H1 (cell line): ENCODE measurements at regions not wholly inside any gene's neighbourhood (a gene's known extent, or its start where the extent isn't known, plus 50 kb on each side); places are given as distances from the start of the nearest gene placed in this dataset.

Source experiments
- ATF3 ChIP-seq: IDR thresholded peaks from 2 replicates; pipeline ENCODE4 v1.6.1; 2011; ENCODE audit warnings: low read depth, mild to moderate bottlenecking, low read length; ENCODE audit not compliant: insufficient read depth
- BACH1 ChIP-seq: IDR thresholded peaks from 2 replicates; pipeline ENCODE4 v1.6.1; 2012; ENCODE audit warnings: low read length, improper control_type of control experiment
- CEBPB ChIP-seq: IDR thresholded peaks from 2 replicates; pipeline ENCODE4 v1.6.1; 2012; ENCODE audit warnings: low read depth, low read length
- FOSL1 ChIP-seq: IDR thresholded peaks from 2 replicates; pipeline ENCODE4 v1.6.1; 2011; ENCODE audit warnings: mild to moderate bottlenecking, low read depth, low read length, moderate library complexity; ENCODE audit not compliant: insufficient read depth
- GABPA ChIP-seq: IDR thresholded peaks from 2 replicates; pipeline ENCODE4 v1.6.1; 2011; ENCODE audit warnings: mild to moderate bottlenecking, low read length, moderate library complexity, borderline replicate concordance; ENCODE audit not compliant: insufficient read depth
- GTF2F1 ChIP-seq: IDR thresholded peaks from 2 replicates; pipeline ENCODE4 v1.6.1; 2012; ENCODE audit warnings: low read depth, low read length, improper control_type of control experiment, borderline replicate concordance
- MAFK ChIP-seq: IDR thresholded peaks from 2 replicates; pipeline ENCODE4 v1.6.1; 2012; ENCODE audit warnings: low read depth, mild to moderate bottlenecking, improper control_type of control experiment, low read length
- TAF1 ChIP-seq: IDR thresholded peaks from 2 replicates; pipeline ENCODE4 v1.6.1; 2011; ENCODE audit warnings: mild to moderate bottlenecking, low read depth, low read length
- TF ChIP-seq, protein P1 (sequence below): fragments of 300-600 bp; sonication (generic); IDR thresholded peaks from 2 replicates; pipeline ENCODE4 v1.7.1; 2012; ENCODE audit warnings: low read length, moderate library complexity, mild to moderate bottlenecking, inconsistent platforms; ENCODE audit not compliant: insufficient replicate concordance

DNA sequence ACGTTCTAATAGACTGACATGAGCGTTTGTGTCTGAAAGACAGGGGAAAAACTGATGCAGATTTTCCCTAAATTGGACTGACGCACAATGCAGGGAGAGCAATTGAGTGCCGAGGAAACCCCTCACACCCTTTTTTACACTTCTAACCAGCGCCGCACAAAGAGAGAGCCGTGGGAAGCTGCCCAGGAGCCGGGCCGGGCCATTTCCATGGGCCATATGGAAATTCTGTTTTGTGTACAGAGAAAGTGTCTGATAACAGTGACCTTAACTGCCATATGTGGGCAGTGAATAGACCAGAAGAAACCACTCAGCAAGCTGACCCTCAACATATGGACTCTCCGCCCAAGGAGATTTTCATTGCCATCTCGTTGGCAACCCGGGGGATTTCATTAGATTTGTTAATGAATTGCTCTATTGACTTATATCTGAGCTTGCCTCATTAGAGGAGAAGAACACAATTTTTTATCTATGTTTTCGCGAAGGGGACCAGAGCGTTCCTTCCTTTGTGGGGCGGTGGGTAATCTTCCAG is 225.9 kb upstream of the IRX3 start (continued):
- TF ChIP-seq TAF1 (no peak), CEBPB (no peak), GABPA (no peak), MAFK (no peak), BACH1 (no peak), GTF2F1 (no peak), FOSL1 (no peak), ATF3 (no peak)
- TF ChIP-seq, protein P1, sequence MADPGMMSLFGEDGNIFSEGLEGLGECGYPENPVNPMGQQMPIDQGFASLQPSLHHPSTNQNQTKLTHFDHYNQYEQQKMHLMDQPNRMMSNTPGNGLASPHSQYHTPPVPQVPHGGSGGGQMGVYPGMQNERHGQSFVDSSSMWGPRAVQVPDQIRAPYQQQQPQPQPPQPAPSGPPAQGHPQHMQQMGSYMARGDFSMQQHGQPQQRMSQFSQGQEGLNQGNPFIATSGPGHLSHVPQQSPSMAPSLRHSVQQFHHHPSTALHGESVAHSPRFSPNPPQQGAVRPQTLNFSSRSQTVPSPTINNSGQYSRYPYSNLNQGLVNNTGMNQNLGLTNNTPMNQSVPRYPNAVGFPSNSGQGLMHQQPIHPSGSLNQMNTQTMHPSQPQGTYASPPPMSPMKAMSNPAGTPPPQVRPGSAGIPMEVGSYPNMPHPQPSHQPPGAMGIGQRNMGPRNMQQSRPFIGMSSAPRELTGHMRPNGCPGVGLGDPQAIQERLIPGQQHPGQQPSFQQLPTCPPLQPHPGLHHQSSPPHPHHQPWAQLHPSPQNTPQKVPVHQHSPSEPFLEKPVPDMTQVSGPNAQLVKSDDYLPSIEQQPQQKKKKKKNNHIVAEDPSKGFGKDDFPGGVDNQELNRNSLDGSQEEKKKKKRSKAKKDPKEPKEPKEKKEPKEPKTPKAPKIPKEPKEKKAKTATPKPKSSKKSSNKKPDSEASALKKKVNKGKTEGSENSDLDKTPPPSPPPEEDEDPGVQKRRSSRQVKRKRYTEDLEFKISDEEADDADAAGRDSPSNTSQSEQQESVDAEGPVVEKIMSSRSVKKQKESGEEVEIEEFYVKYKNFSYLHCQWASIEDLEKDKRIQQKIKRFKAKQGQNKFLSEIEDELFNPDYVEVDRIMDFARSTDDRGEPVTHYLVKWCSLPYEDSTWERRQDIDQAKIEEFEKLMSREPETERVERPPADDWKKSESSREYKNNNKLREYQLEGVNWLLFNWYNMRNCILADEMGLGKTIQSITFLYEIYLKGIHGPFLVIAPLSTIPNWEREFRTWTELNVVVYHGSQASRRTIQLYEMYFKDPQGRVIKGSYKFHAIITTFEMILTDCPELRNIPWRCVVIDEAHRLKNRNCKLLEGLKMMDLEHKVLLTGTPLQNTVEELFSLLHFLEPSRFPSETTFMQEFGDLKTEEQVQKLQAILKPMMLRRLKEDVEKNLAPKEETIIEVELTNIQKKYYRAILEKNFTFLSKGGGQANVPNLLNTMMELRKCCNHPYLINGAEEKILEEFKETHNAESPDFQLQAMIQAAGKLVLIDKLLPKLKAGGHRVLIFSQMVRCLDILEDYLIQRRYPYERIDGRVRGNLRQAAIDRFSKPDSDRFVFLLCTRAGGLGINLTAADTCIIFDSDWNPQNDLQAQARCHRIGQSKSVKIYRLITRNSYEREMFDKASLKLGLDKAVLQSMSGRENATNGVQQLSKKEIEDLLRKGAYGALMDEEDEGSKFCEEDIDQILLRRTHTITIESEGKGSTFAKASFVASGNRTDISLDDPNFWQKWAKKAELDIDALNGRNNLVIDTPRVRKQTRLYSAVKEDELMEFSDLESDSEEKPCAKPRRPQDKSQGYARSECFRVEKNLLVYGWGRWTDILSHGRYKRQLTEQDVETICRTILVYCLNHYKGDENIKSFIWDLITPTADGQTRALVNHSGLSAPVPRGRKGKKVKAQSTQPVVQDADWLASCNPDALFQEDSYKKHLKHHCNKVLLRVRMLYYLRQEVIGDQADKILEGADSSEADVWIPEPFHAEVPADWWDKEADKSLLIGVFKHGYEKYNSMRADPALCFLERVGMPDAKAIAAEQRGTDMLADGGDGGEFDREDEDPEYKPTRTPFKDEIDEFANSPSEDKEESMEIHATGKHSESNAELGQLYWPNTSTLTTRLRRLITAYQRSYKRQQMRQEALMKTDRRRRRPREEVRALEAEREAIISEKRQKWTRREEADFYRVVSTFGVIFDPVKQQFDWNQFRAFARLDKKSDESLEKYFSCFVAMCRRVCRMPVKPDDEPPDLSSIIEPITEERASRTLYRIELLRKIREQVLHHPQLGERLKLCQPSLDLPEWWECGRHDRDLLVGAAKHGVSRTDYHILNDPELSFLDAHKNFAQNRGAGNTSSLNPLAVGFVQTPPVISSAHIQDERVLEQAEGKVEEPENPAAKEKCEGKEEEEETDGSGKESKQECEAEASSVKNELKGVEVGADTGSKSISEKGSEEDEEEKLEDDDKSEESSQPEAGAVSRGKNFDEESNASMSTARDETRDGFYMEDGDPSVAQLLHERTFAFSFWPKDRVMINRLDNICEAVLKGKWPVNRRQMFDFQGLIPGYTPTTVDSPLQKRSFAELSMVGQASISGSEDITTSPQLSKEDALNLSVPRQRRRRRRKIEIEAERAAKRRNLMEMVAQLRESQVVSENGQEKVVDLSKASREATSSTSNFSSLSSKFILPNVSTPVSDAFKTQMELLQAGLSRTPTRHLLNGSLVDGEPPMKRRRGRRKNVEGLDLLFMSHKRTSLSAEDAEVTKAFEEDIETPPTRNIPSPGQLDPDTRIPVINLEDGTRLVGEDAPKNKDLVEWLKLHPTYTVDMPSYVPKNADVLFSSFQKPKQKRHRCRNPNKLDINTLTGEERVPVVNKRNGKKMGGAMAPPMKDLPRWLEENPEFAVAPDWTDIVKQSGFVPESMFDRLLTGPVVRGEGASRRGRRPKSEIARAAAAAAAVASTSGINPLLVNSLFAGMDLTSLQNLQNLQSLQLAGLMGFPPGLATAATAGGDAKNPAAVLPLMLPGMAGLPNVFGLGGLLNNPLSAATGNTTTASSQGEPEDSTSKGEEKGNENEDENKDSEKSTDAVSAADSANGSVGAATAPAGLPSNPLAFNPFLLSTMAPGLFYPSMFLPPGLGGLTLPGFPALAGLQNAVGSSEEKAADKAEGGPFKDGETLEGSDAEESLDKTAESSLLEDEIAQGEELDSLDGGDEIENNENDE = no peak
- TF ChIP-seq, all 59 proteins: peak for 0
